DND-41 (cell line): ENCODE measurements at regions not wholly inside any gene's neighbourhood (a gene's known extent, or its start where the extent isn't known, plus 50 kb on each side); places are given as distances from the start of the nearest gene placed in this dataset.

ENCODE experiments used
- ATAC-seq: fragments of 200-7000 bp; cut with Tn5 transposase; 3 replicates; pipeline ENCODE4 v1.9.1; 2021; ENCODE audit warnings: low read depth; ENCODE audit not compliant: insufficient read depth
- DNase-seq: peaks from one replicate; pipeline ENCODE4 v3.0.0-alpha.2; 2020
- H2AFZ ChIP-seq: 2 replicates; pipeline ENCODE4 v1.6.0; 2012; ENCODE audit warnings: low read depth, low read length
- H3K27ac ChIP-seq: 2 replicates; pipeline ENCODE4 v1.5.1; 2012; ENCODE audit warnings: low read length, inconsistent platforms
- H3K27me3 ChIP-seq: fragments of 200-600 bp; sonication (generic); 2 replicates; pipeline ENCODE4 v1.6.0; 2012; ENCODE audit warnings: low read length, mild to moderate bottlenecking, inconsistent platforms; ENCODE audit not compliant: insufficient read depth, poor library complexity
- H3K36me3 ChIP-seq: 2 replicates; pipeline ENCODE4 v1.5.1; 2012; ENCODE audit warnings: low read length, inconsistent platforms; ENCODE audit not compliant: insufficient read depth
- H3K4me1 ChIP-seq: 2 replicates; pipeline ENCODE4 v1.5.1; 2012; ENCODE audit warnings: mild to moderate bottlenecking, low read length; ENCODE audit not compliant: insufficient read depth
- H3K4me2 ChIP-seq: 2 replicates; pipeline ENCODE4 v1.6.0; 2012; ENCODE audit warnings: mild to moderate bottlenecking, moderate library complexity, low read length, inconsistent platforms; ENCODE audit not compliant: insufficient read depth
- H3K4me3 ChIP-seq, 2 experiments: fragments of 200-600 bp in 1 of 2; shearing (Covaris generic) in 1 of 2; 2 replicates each; pipeline ENCODE4 v1.5.1; 2012 to 2016; ENCODE audit warnings: inconsistent platforms in 2 of 2, low read length in 2 of 2, mild to moderate bottlenecking in 2 of 2, low read depth in 1 of 2, moderate library complexity in 1 of 2
- H3K79me2 ChIP-seq: 2 replicates; pipeline ENCODE4 v1.6.0; 2012; ENCODE audit warnings: low read length, inconsistent platforms; ENCODE audit not compliant: insufficient read depth
- H3K9ac ChIP-seq: 2 replicates; pipeline ENCODE4 v1.6.0; 2012; ENCODE audit warnings: low read depth, mild to moderate bottlenecking, inconsistent platforms, low read length, moderate library complexity
- H3K9me3 ChIP-seq: 2 replicates; pipeline ENCODE4 v1.5.1; 2012; ENCODE audit warnings: low read length, moderate library complexity, mild to moderate bottlenecking, inconsistent platforms; ENCODE audit not compliant: insufficient read depth, severe bottlenecking
- H4K20me1 ChIP-seq: 2 replicates; pipeline ENCODE4 v1.6.0; 2012; ENCODE audit warnings: low read length; ENCODE audit not compliant: insufficient read depth
- CTCF ChIP-seq: IDR thresholded peaks from 2 replicates; pipeline ENCODE4 v1.5.1; 2012; ENCODE audit warnings: borderline replicate concordance, low read length, moderate library complexity, mild to moderate bottlenecking; ENCODE audit not compliant: poor library complexity, severe bottlenecking; ENCODE audit errors: extremely low read depth
- EZH2 ChIP-seq: IDR thresholded peaks from 3 replicates; pipeline ENCODE4 v1.6.1; 2012; ENCODE audit warnings: borderline replicate concordance, low read depth, mild to moderate bottlenecking, moderate library complexity, low read length, inconsistent platforms; ENCODE audit not compliant: severe bottlenecking

- TF ChIP-seq CTCF (no peak), EZH2 (no peak)
- Histone ChIP-seq H3K27me3 (peaks cover 8% of the 10 kb centered on the region), H3K36me3 (no peaks in the 10 kb centered on the region), H3K79me2 (no peaks in the 10 kb centered on the region), H4K20me1 (no peaks in the 10 kb centered on the region), H3K4me3 (no peak overlapping the region), H3K4me2 (no peak overlapping the region), H3K9ac (no peak overlapping the region), H3K27ac (no peak overlapping the region), H2AFZ (no peak overlapping the region), H3K9me3 (no peaks in the 10 kb centered on the region), H3K4me1 (no peaks in the 10 kb centered on the region)
- DNase-seq: peak; percentile 42
- ATAC-seq: peak; percentile 78
Observed at GRCh38 chr5:96483878-96484277, 50.8 kb upstream of the PCSK1 start.

GRCh38 chr5:96487859-96488258, 54.8 kb upstream of the PCSK1 start:
- no peaks in the 10 kb centered on the region for H3K4me1 ChIP-seq
- no peak for TF ChIP-seq EZH2
- no peak for TF ChIP-seq CTCF
- no peak overlapping the region for H3K4me3 ChIP-seq
- H3K27ac ChIP-seq: no peak overlapping the region
- no peak overlapping the region for H2AFZ ChIP-seq
- H3K9ac ChIP-seq: no peak overlapping the region
- no peak overlapping the region for H3K4me2 ChIP-seq
- H3K27me3 ChIP-seq: peaks cover 5% of the 10 kb centered on the region
- no peaks in the 10 kb centered on the region for H3K9me3 ChIP-seq
- H3K36me3 ChIP-seq: no peaks in the 10 kb centered on the region
- H4K20me1 ChIP-seq: no peaks in the 10 kb centered on the region
- ATAC-seq (no peak), DNase-seq (no peak)
- H3K79me2 ChIP-seq: no peaks in the 10 kb centered on the region

GRCh38 chr5:96489532-96489931, 56.5 kb upstream of the PCSK1 start:
- no peak overlapping the region for H3K4me2 ChIP-seq
- no peak overlapping the region for H3K9ac ChIP-seq
- no peaks in the 10 kb centered on the region for H3K4me1 ChIP-seq
- no peak overlapping the region for H2AFZ ChIP-seq
- TF ChIP-seq CTCF (no peak), EZH2 (no peak)
- H3K4me3 ChIP-seq: no peak overlapping the region
- peaks cover 5% of the 10 kb centered on the region for H3K27me3 ChIP-seq
- no peak for DNase-seq
- H3K9me3 ChIP-seq: no peaks in the 10 kb centered on the region
- peak; percentile 61; the same call in 1 of the 3 replicates for ATAC-seq
- H3K36me3 ChIP-seq: no peaks in the 10 kb centered on the region
- H3K79me2 ChIP-seq: no peaks in the 10 kb centered on the region
- no peaks in the 10 kb centered on the region for H4K20me1 ChIP-seq
- H3K27ac ChIP-seq: no peak overlapping the region
